IMR-90 (cell line): ENCODE measurements at regions not wholly inside any gene's neighbourhood (a gene's known extent, or its start where the extent isn't known, plus 50 kb on each side); places are given as distances from the start of the nearest gene placed in this dataset.

Experiments
- ATAC-seq: fragments of 200-7000 bp; cut with Tn5 transposase; 2 replicates; pipeline ENCODE4 v1.9.1; 2020; ENCODE audit warnings: low read depth, mild to moderate bottlenecking, moderate library complexity
- BruUV-seq: library from RNA; stranded (reverse); fragments of 400-500 nt; replicated peaks from 2 replicates; lab custom pipeline; 2021; lab: Mats Ljungman, UMichigan
- CTCF ChIA-PET: fragments of 300-600 bp; formaldehyde crosslinking; extraction: SDS; loops from one replicate; lab custom pipeline; 2021; ENCODE audit warnings: antibody characterized with exemption; lab: Yijun Ruan, JAX
- POLR2A ChIA-PET: fragments of 300-600 bp; sonication (Branson Sonifier 250); formaldehyde crosslinking; loops from one replicate; lab custom pipeline; 2022; ENCODE audit warnings: antibody characterized with exemption; ENCODE audit not compliant: unreplicated experiment; lab: Charles Lee
- DNase-seq: peaks from one replicate; pipeline ENCODE4 v3.0.0; 2013
- H2AFZ ChIP-seq: replicated peaks from 2 replicates; pipeline ENCODE3; 2013; ENCODE audit warnings: low read length, mild to moderate bottlenecking; ENCODE audit not compliant: poor library complexity
- H2AK5ac ChIP-seq: 2 replicates; pipeline ENCODE4 v1.6.1; 2013; ENCODE audit warnings: low read depth, low read length, inconsistent platforms
- H2AK9ac ChIP-seq: replicated peaks from 2 replicates; pipeline ENCODE3; 2013; ENCODE audit warnings: mild to moderate bottlenecking, low read depth, low read length, moderate library complexity; ENCODE audit not compliant: poor library complexity
- H2BK120ac ChIP-seq: 2 replicates; pipeline ENCODE4 v1.6.1; 2013; ENCODE audit warnings: low read depth, low read length, inconsistent platforms
- H2BK15ac ChIP-seq: 3 replicates; pipeline ENCODE4 v1.6.1; 2013; ENCODE audit warnings: low read depth, low read length, inconsistent platforms
- H2BK20ac ChIP-seq: 2 replicates; pipeline ENCODE4 v1.6.1; 2013; ENCODE audit warnings: low read depth, mild to moderate bottlenecking, inconsistent platforms, low read length, moderate library complexity
- H2BK5ac ChIP-seq: 2 replicates; pipeline ENCODE4 v1.6.1; 2013; ENCODE audit warnings: mild to moderate bottlenecking, low read depth, low read length, inconsistent platforms; ENCODE audit not compliant: poor library complexity, severe bottlenecking
- H3K14ac ChIP-seq: replicated peaks from 2 replicates; pipeline ENCODE4 v1.6.1; 2013; ENCODE audit warnings: low read depth, low read length, inconsistent platforms
- H3K18ac ChIP-seq: 2 replicates; pipeline ENCODE4 v1.6.1; 2013; ENCODE audit warnings: low read depth, low read length, control low read depth
- H3K23ac ChIP-seq: 2 replicates; pipeline ENCODE4 v1.6.1; 2013; ENCODE audit warnings: low read depth, low read length, inconsistent platforms
- H3K27ac ChIP-seq: 2 replicates; pipeline ENCODE4 v1.5.1; 2013; ENCODE audit warnings: mild to moderate bottlenecking, control low read depth, low read length; ENCODE audit not compliant: insufficient read depth
- H3K27me3 ChIP-seq: 2 replicates; pipeline ENCODE4 v1.6.1; 2013; ENCODE audit warnings: low read length; ENCODE audit not compliant: control insufficient read depth, insufficient read depth
- H3K36me3 ChIP-seq: 2 replicates; pipeline ENCODE4 v1.6.1; 2013; ENCODE audit warnings: low read length, mixed read lengths; ENCODE audit not compliant: control insufficient read depth, insufficient read depth
- H3K4ac ChIP-seq: 2 replicates; pipeline ENCODE4 v1.6.1; 2013; ENCODE audit warnings: low read depth, low read length, inconsistent platforms
- H3K4me1 ChIP-seq: 2 replicates; pipeline ENCODE4 v1.6.1; 2013; ENCODE audit warnings: low read length, mixed read lengths; ENCODE audit not compliant: control insufficient read depth, insufficient read depth
- H3K4me2 ChIP-seq: 2 replicates; pipeline ENCODE4 v1.6.1; 2013; ENCODE audit warnings: low read depth, mild to moderate bottlenecking, control low read depth, low read length, moderate library complexity
- H3K4me3 ChIP-seq: 2 replicates; pipeline ENCODE4 v1.5.1; 2013; ENCODE audit warnings: low read depth, mild to moderate bottlenecking, control low read depth, low read length, moderate library complexity; ENCODE audit not compliant: insufficient read depth
- H3K56ac ChIP-seq: 2 replicates; pipeline ENCODE4 v1.6.1; 2013; ENCODE audit warnings: low read length, inconsistent platforms; ENCODE audit not compliant: insufficient read depth; ENCODE audit errors: extremely low read depth
- H3K79me1 ChIP-seq, 2 experiments: 2 replicates each; pipeline ENCODE4 v1.6.1; 2013; ENCODE audit warnings: low read length in 2 of 2, inconsistent platforms in 1 of 2, low read depth in 1 of 2
- H3K9ac ChIP-seq: 2 replicates; pipeline ENCODE4 v1.6.1; 2013; ENCODE audit warnings: low read depth, low read length, control low read depth
- H3K9me1 ChIP-seq: 2 replicates; pipeline ENCODE4 v1.6.1; 2013; ENCODE audit warnings: low read length, inconsistent platforms; ENCODE audit not compliant: insufficient read depth
- H3K9me3 ChIP-seq: 2 replicates; pipeline ENCODE4 v1.6.1; 2013; ENCODE audit warnings: low read length; ENCODE audit not compliant: control insufficient read depth, insufficient read depth
- H4K20me1 ChIP-seq: 2 replicates; pipeline ENCODE4 v1.6.1; 2013; ENCODE audit warnings: low read length, inconsistent platforms; ENCODE audit not compliant: insufficient read depth
- H4K5ac ChIP-seq: 2 replicates; pipeline ENCODE4 v1.6.1; 2013; ENCODE audit warnings: mild to moderate bottlenecking, low read depth, low read length, control low read depth
- H4K8ac ChIP-seq, 2 experiments: 2 replicates each; pipeline ENCODE4 v1.6.1; 2013; ENCODE audit warnings: low read depth in 2 of 2, low read length in 2 of 2, control low read depth in 1 of 2, inconsistent platforms in 1 of 2
- H4K91ac ChIP-seq: 2 replicates; pipeline ENCODE4 v1.6.1; 2013; ENCODE audit warnings: low read depth, low read length, inconsistent platforms; ENCODE audit not compliant: insufficient read depth
- MXI1 ChIP-seq: IDR thresholded peaks from 2 replicates; pipeline ENCODE4 v1.6.1; 2012; ENCODE audit warnings: low read depth, mild to moderate bottlenecking, low read length, moderate library complexity, borderline replicate concordance
- NFE2L2 ChIP-seq: fragments of 150-350 bp; IDR thresholded peaks from 2 replicates; pipeline ENCODE4 v1.6.1; 2016; ENCODE audit warnings: low read depth, mild to moderate bottlenecking, low read length
- WGBS, 2 experiments: methylation state at CpG; one replicate each; pipeline versions ENCODE4 v1.1.5 to v1.1.7; 2013; ENCODE audit warnings: missing lambda C conversion rate in 2 of 2; ENCODE audit not compliant: insufficient read length in 1 of 2; ENCODE audit errors: extremely low coverage in 2 of 2; 5-methylcytosine and 5-hydroxymethylcytosine counted together
- dilution Hi-C: fragments of 300-500 bp; cut with HindIII; formaldehyde crosslinking; loops from one replicate; pipeline ENCODE4 v1.14.3; 2018; ENCODE audit warnings: low sequenced_read_pairs; ENCODE audit not compliant: unreplicated experiment
- in situ Hi-C: fragments of 300-500 bp; cut with MboI; formaldehyde crosslinking; loops from 3 replicates; pipeline ENCODE4 v1.14.3; 2019; ENCODE audit warnings: low sequenced_read_pairs, inconsistent platforms, mixed read lengths
- intact Hi-C: fragments of 100-400 bp; cut with micrococcal nuclease; formaldehyde crosslinking; loops from 2 replicates; pipeline ENCODE4 v1.10.0; 2022

DNA sequence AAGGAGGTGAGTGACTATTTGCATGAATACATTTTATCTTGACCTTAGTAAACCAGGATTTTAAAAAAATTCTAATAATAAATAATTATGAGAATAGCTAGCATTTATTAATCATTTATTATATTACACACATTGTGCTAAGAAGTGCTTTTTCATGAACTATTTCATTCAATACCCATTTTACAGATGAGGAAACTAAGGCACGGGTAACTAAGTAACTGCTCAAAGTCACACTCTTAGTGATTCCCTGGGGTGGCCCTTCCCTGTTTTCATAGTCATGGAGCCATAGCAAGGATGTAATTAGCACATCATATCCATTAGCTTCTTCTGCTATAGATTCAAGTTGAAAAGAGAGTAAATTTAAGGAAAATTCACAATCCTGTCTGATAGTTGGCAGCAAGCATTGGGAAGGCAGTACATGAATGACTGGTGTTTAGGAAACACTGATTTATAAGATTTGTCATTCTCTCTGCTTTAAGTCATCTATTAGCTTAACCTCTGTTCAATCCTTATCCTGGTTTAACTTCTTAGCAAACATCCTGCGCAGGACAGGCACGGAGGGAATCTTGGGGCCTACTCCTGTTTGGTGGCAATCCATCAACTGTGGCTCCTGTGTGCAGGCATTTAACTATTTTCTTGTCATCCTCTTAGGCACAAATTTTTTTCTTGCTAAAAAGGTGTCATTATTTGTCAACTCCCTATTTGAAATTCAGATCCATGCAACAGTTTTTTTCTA is 68.3 kb downstream of the RIN2 start:
- in situ Hi-C loops (no loop called here), intact Hi-C loops (no loop called here), dilution Hi-C loops (no loop called here)
- Histone ChIP-seq H3K79me1 (peaks cover 0 to 63% of the 10 kb centered on the region in 2 experiments; a peak in 3 of 4 replicates), H3K14ac (peak overlapping the region; percentile 85), H2BK15ac (peak overlapping the region; percentile 61; the same call in 1 of the 3 replicates), H2BK120ac (peak overlapping the region; percentile 7; the same call in 1 of the 2 replicates), H4K20me1 (no peaks in the 10 kb centered on the region), H2BK20ac (peak overlapping the region; percentile 71; the same call in 1 of the 2 replicates), H2BK5ac (no peak overlapping the region), H3K4ac (peak overlapping the region; percentile 0; the same call in 1 of the 2 replicates), H3K27ac (no peak overlapping the region), H2AK5ac (peak overlapping the region; percentile 57; the same call in 1 of the 2 replicates), H3K9me1 (peaks cover 25% of the 10 kb centered on the region), H3K56ac (no peak overlapping the region), H2AFZ (no peak overlapping the region), H3K9ac (no peak overlapping the region), H3K27me3 (no peaks in the 10 kb centered on the region), H3K4me2 (no peak overlapping the region), H3K18ac (peak overlapping the region; percentile 40; the same call in 1 of the 2 replicates), H4K8ac (peak overlapping the region in 1 of 2 experiments; percentile 22; a peak in 2 of 4 replicates), H3K36me3 (peaks cover 7% of the 10 kb centered on the region; the same call in 1 of the 2 replicates), H3K23ac (no peak overlapping the region; the same call in 1 of the 2 replicates), H4K91ac (peak overlapping the region; percentile 31; the same call in 1 of the 2 replicates), H3K4me1 (peaks cover 16% of the 10 kb centered on the region), H4K5ac (no peak overlapping the region), H2AK9ac (no peak overlapping the region), H3K9me3 (no peaks in the 10 kb centered on the region), H3K4me3 (no peak overlapping the region)
- WGBS, 2 experiments: no CpG with 5 or more reads among the region's 3 CpGs
- TF ChIP-seq NFE2L2 (no peak), MXI1 (no peak)
- ChIA-PET CTCF (interaction anchor here (0.6 to 1.1 kb wide), 2 partner anchors 11 to 41 kb away, joined by 3 read pairs; no protein-coding TSS in a partner anchor), POLR2A (interaction anchor here (0.6 kb wide), 1 partner anchor 99 kb away, joined by 5 read pairs; no protein-coding TSS in a partner anchor)
- BruUV-seq: no TSS peak
- DNase-seq (no peak), ATAC-seq (no peak)
